ENCODE measurements at regions not wholly inside any gene's neighbourhood (a gene's known extent, or its start where the extent isn't known, plus 50 kb on each side); places are given as distances from the start of the nearest gene placed in this dataset.
"Not testable (repeated sequence)": the region's sequence is repeated elsewhere in the genome, so short reads cannot be mapped to it uniquely, and the experiment has no call there.

GRCh38 chr2:175312137-175312536 is 130.6 kb upstream of the ATP5MC3 start:
- no peak for DNase-seq

- no peak for DNase-seq
Observed at GRCh38 chr2:175310813-175311504, 129.4 kb upstream of the ATP5MC3 start.

GRCh38 chr2:175309799-175310198 is 128.3 kb upstream of the ATP5MC3 start:
- no peak for DNase-seq

- no peak for DNase-seq
Observed at GRCh38 chr2:175308005-175308404, 126.5 kb upstream of the ATP5MC3 start.

- no peak for DNase-seq
Observed at GRCh38 chr2:175304541-175304940, 123.0 kb upstream of the ATP5MC3 start.

GRCh38 chr2:175293776-175294175 is 112.3 kb upstream of the ATP5MC3 start:
- DNase-seq, result no peak

- no peak for DNase-seq
Observed at GRCh38 chr2:175293195-175293594, 111.7 kb upstream of the ATP5MC3 start.

GRCh38 chr2:175282886-175283285 is 101.4 kb upstream of the ATP5MC3 start:
- no peak for DNase-seq

- DNase-seq, result no peak
Observed at GRCh38 chr2:175282300-175282699, 100.8 kb upstream of the ATP5MC3 start.

- no peak for DNase-seq
Observed at GRCh38 chr2:175277772-175278171, 96.3 kb upstream of the ATP5MC3 start.

GRCh38 chr2:175275539-175275938 is 94.0 kb upstream of the ATP5MC3 start:
- no peak for DNase-seq

- no peak for DNase-seq
Observed at GRCh38 chr2:175259164-175259563, 77.7 kb upstream of the ATP5MC3 start.

- no peak for DNase-seq
Observed at GRCh38 chr2:175256806-175257585, 75.5 kb upstream of the ATP5MC3 start.

- DNase-seq, result not testable (repeated sequence)
Observed at GRCh38 chr2:175256391-175256790, 74.9 kb upstream of the ATP5MC3 start.

GRCh38 chr2:175253871-175254270 is 72.4 kb upstream of the ATP5MC3 start:
- DNase-seq, result no peak

- DNase-seq, result peak; percentile 20
Observed at GRCh38 chr2:175251425-175252041, 70.0 kb upstream of the ATP5MC3 start.

- DNase-seq, result no peak
Observed at GRCh38 chr2:175247159-175247558, 65.6 kb upstream of the ATP5MC3 start.

GRCh38 chr2:175244697-175245096 is 63.2 kb upstream of the ATP5MC3 start:
- DNase-seq, result no peak

GRCh38 chr2:175241691-175242090 is 60.2 kb upstream of the ATP5MC3 start:
- no peak for DNase-seq

GRCh38 chr2:175240033-175240432 is 58.5 kb upstream of the ATP5MC3 start:
- DNase-seq, result not testable (repeated sequence)

GRCh38 chr2:175236930-175237329 is 55.4 kb upstream of the ATP5MC3 start:
- no peak for DNase-seq

- DNase-seq, result no peak
Observed at GRCh38 chr2:175234650-175235049, 53.1 kb upstream of the ATP5MC3 start.

GRCh38 chr2:175234153-175234552 is 52.6 kb upstream of the ATP5MC3 start:
- DNase-seq, result no peak

- DNase-seq, result no peak
Observed at GRCh38 chr2:175233135-175233719, 51.7 kb upstream of the ATP5MC3 start.
